OCI-LY7 (cell line): ENCODE measurements at regions not wholly inside any gene's neighbourhood (a gene's known extent, or its start where the extent isn't known, plus 50 kb on each side); places are given as distances from the start of the nearest gene placed in this dataset.

Source experiments
- EZH2phosphoT487 ChIP-seq: fragments of 200-600 bp; sonication (generic); IDR thresholded peaks from 2 replicates; pipeline ENCODE4 v1.6.1; 2018; ENCODE audit warnings: low read depth, borderline replicate concordance, mild to moderate bottlenecking, mixed run types, antibody characterized with exemption, low read length, moderate library complexity, mixed read lengths
- TF ChIP-seq, protein P1 (sequence below): fragments of 200-600 bp; sonication (generic); conservative IDR thresholded peaks from 2 replicates; pipeline ENCODE4 v1.5.1; 2014; ENCODE audit warnings: mild to moderate bottlenecking, antibody characterized with exemption, low read length, moderate library complexity, mixed read lengths

DNA sequence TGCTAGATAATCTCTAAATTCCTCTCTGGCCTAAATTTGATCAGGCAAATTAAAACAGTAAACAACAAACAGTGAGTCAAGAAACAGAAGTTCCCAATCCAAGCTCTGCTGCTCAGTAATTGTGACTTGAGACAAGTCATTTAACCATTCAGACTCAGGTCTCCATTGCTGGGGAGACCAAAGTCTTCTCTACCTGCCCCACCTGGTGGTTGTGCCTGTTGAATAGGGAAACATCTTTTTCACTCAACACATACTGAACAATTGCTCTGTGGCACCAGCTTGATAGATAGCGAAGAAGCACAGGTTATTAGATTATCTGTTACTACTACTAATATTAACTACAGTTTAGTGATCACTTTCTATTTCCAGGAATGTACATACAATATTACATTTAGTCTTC is 112.1 kb upstream of the EOLA2 start:
- TF ChIP-seq, protein P1, sequence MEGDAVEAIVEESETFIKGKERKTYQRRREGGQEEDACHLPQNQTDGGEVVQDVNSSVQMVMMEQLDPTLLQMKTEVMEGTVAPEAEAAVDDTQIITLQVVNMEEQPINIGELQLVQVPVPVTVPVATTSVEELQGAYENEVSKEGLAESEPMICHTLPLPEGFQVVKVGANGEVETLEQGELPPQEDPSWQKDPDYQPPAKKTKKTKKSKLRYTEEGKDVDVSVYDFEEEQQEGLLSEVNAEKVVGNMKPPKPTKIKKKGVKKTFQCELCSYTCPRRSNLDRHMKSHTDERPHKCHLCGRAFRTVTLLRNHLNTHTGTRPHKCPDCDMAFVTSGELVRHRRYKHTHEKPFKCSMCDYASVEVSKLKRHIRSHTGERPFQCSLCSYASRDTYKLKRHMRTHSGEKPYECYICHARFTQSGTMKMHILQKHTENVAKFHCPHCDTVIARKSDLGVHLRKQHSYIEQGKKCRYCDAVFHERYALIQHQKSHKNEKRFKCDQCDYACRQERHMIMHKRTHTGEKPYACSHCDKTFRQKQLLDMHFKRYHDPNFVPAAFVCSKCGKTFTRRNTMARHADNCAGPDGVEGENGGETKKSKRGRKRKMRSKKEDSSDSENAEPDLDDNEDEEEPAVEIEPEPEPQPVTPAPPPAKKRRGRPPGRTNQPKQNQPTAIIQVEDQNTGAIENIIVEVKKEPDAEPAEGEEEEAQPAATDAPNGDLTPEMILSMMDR: 0 out of 2 replicates have a peak, but pooled peaks have one; percentile 11
- no peak for TF ChIP-seq EZH2phosphoT487
